GM21528 (cell line): ENCODE measurements at regions not wholly inside any gene's neighbourhood (a gene's known extent, or its start where the extent isn't known, plus 50 kb on each side); places are given as distances from the start of the nearest gene placed in this dataset.

ENCODE experiments used
- ATAC-seq: cut with Tn5 transposase; IDR thresholded peaks from one replicate; pipeline ENCODE4 v1.9.1; 2021; ENCODE audit warnings: mild to moderate bottlenecking, moderate library complexity; ENCODE audit not compliant: unreplicated experiment, low FRiP score

DNA sequence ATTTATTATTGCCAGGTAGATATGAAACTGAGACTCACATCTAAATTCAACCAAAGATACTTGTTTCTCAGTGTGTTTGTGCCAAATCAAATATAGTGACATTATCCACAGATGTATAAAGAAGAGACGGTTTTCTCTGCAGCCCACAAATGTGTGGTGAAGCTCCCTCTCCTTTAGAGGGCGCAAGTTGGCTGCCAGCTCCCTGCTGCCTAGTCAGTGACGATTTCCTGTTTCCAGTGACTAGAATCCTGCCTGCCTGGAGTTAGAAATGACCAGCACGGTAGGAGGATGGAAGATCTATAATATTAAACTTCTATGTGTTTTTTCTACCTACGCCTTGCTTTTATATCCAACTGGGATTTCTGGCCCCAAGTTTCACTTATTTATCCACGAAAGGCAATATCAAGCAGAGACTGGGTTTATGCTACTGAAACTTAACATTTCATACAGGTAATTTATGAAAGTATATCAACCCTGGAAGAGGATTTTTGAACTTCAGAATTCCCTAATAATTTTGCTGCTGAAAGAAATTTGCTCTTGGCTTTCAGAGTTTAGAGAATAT lies 1793.7 kb upstream of the TENM3 start:
- ATAC-seq, result no peak

DNA sequence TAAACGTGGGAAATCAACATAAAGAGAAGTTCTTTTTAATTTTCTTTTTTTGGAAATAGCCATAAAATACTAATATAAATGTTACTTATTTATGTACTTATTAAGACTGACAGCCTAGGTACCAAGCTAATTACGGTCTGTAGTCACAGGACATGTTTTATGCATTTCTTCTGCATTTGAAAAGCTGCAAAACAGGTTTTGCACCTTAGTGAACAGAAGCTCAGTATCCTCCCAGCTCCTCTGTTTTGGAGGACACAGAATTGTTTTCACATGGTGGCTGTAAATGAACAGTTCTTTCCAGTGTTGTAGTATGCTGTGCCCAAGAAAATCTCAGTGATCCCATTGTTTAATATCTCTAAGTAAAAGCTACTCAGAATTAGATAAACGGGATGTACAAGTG lies 1788.0 kb upstream of the TENM3 start:
- ATAC-seq, result no peak

DNA sequence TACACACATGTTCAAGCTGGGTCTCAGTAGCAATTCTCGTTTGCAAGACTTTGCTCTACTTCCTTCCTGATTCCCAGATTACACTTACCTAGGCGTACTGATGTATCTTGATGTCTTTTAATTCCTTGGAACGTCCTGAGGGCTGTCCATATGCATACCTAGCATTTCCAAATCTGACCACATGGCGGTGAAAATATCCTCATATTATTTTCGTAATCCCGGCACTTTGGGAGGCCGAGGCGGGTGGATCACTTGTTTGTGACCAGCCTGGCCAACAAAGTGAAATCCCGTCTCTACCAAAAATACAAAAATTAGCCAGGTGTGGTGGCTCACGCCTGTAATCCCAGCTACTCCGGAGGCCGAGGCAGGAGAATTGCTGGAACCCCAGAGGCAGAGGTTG lies 1786.3 kb upstream of the TENM3 start:
- no peak for ATAC-seq

DNA sequence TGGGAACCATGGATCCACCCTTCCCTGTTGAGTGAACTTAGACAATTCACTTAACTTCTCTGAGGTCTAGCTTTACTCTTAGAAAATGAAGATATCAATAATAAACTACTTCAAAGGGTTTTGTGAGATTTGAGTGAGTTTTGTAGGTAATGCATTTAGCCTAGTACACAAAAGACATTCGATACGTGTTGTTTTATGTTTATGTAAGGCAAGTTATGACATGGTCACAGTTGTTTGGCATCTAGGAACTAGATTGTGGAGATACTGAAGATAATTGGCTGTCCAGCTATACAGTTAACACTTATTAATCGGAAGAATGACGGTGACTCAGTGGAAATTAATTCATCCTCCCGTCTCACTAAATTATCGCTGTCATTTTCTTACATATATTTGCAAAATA lies 1781.1 kb upstream of the TENM3 start:
- no peak for ATAC-seq

DNA sequence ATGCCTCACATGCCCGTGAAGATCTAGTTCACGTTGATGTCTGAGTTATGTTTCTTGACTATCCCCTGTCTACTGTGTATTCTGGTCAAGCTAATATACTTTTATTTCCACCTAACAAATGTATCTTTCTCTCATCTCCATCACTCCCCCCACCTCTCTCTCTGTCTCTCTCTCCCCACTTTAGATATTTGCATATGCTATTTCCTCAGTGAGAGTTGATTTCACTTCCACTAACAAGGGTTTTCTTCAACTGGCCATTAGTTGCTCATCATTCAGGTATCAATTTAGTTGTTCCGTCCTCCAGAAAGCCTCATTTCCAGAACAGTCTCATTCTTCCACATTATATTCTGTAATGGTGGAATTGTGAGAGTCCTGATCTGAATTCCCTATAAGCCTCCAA lies 1777.8 kb upstream of the TENM3 start:
- ATAC-seq, result no peak

DNA sequence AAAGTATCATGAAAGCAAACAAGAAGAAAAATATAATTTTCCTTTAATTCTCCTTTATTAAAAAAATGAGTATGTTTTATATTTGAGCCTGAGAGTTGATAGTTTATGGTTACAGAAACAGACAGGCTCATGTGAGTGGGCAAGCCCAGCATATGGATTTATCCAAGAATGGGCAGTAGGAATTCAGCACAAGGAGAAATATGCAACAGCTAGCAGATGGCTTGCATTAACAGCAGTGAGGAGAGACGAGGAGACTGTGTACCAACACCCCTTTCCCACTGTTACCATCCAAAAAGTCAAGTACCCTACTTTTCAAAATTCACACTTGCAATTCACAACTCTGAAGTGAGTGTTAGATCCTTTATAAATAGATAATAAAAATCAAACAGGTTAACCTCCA lies 1760.2 kb upstream of the TENM3 start:
- no peak for ATAC-seq

DNA sequence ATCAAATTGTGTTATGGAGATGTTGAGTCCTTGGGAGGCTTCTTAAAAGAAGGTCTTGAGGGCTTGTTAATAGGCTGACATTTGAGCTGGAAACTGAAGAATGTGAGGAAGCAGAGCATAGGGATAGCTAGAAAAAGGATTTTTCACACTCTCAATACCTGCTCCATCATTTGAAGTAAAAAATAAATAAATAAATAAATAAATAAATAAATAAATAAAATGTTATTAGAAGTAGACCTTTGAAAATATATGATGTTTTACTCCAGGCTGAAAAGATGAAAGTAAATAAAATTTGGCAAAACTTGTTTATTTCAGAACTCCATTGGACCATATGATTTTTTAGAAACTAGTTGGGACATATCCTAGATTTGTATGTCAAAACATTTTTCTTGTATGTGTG lies 1757.8 kb upstream of the TENM3 start:
- ATAC-seq, result no peak

DNA sequence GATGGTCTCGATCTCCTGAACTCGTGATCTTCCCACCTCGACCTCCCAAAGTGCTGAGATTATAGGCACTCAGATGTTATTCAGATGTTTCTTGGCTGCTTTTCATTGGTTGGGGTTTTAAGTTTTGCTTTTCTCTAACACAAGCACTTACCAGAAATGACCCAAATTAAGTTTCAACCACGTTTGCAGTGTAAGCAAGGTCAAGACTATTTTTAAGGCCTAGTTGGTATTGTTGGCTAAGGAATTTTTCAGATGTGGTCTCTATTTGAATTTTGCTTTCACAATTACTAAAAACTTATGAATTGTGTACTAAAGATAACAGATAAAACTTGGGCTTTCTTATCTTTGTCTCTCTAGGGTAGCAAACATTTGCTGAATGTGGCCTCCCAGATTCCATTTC lies 1756.9 kb upstream of the TENM3 start:
- no peak for ATAC-seq

DNA sequence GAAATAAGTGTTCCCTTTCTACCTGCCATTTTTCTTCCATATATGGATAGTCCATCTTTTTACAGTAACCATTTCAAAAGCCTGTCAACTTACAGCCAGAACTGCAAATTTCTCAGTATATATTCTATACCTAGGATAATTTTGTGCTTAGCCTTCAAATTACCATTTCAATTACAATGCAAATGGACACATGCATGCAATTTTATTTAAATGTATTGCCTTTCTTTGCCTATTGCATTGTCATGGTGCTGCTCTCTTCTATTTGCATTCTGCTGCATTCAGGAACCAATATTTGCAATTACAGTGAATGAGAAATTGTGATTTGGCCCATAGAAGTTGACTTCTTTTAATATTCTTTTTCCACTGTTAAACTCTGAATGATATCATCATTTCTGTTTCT lies 1753.4 kb upstream of the TENM3 start:
- no peak for ATAC-seq

DNA sequence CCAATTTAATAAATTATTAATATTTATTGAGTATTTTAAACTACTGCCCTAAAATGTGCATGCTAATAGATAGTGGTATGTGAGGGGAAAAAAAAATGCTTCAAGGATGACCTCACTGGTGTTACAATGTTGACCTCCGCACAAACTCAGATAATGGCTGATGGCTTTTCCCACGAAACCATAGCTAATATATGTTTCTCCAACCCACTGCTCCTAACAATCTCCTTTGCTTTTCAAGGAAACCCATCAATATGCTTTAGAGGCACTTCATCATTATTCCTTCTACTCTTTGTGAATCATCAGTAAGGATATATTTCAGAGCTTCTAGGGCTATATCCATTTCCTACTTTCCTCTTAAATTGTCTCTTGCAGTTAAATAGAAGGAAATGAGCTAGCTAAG lies 1752.0 kb upstream of the TENM3 start:
- no peak for ATAC-seq

DNA sequence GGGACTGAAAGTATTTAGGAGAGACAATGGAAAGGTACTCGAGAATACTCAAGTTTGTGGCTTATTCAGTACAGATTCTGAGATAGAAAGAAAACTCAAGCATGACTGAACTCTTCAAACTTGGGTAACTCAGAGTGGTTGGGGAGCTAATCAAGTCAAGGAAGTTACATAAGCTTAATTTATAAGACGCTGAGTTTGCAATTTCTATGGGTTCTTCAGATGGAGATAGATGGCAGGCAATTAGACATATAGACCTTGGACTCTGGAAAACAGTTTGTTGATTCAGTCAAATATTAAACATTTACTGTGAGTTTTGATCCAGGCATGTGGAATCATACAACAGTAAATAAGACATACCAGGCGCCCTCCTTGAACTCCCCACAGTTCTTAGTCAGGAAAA lies 1749.9 kb upstream of the TENM3 start:
- no peak for ATAC-seq

DNA sequence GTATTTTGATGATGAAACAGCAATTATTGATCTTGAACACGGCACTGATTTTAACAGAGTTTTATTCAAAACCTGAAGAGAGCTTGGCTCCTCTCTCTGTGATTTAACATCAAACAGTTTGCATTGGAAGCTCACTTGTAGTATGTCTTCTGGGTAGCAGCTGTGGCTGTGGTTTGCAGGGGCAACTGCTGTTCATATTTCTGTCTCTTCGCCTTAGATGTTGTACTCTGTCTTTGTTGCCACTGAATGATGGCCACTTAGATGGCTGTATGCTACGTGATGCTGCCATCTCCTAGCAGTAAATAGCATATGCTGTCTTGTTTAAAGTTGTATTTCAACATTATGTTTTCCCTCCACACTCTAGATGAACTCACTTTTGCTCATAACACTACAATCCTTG lies 1743.0 kb upstream of the TENM3 start:
- ATAC-seq, result no peak

DNA sequence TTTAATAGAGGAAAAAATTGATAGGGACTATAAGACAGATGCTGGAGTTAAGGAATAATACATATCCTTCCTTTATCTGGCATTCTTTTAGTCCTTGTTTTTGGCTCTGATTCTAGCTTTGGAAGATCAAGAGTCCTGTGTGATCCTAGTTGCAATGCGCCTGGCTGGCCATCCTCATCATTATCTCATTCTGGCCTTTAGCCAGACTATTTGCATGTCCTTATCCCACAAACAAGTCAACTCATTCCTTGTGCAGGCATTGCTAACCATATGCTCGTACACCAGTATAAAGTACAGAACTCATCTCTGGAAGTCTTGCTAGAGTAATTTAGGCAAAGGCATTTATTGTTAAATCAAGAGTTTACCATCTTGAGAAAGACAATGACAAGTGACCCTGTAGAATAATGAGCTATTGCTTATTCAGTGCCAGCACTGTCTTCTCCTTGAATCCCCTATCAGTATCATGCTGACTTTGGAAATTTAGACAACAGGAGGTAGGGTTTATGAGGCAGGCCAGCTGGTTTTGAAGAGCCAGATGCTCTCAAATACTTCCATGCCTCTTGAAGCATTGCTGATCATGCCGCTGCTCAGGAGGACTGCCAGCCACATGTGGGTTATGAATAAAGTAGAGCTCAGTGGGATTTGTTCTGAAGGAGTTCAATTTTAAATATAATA lies 1730.3 kb upstream of the TENM3 start:
- ATAC-seq, result no peak

DNA sequence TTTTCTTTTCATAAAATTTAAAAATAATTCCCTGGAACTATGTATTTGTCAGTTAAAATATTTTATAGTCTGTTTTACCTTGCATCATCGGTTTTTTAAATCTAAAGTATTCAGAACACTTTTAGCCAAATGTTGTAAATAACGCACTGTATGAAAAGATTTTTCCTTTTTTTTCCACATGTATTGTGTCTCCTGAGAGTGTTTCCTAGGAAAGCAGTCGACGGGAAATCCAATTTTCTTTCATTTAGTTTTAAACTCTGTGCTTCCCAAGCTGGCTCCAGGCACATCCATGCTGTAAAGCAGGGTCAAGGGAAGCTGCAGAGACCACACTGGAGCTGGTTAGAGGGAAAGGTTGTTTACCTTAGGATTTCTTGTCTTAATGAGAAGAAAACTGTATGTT lies 1724.3 kb upstream of the TENM3 start:
- no peak for ATAC-seq

DNA sequence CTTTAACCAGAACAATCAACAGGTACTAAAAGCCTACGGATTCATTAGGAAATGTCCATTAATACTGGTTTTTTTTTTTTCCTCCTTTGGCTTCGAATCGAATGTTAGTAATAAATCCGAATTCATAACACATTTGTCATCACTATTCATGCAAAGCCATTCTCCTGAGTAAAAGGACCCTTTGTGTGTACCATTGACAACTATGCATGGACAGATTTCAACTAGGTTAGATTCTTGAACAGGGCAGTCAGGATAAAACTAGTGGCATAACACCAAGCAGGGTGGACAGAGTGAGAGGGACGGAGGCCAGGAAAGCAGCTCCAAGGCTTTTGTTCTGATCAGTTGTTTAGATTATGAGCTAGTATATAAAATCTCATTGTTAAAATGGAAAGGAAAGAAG lies 1722.0 kb upstream of the TENM3 start:
- ATAC-seq, result no peak

DNA sequence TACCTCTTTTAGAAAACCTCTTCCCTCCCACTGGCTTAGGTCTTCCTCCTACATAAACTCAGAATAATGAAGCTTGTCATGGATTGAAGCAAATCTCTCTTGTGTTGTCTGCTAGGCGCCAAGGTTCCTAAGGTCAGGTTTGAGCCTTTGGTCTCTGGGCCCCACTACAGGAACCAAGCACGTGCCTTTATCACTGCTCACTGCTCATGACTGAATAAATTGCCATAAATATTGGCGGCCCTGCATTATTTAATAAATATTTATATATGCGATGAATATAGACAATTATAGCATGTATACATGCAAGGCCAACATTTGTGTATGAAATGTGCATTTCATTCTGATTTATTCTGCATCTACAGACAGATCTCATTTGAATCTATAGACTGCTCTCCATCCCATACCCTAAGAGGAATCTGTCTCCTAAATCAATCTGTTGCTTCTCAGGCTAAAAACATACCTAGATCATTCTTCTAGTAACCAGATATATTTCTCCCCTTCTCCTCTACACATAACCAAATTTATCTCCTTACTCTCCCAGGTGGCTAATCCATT lies 1717.6 kb upstream of the TENM3 start:
- ATAC-seq, result no peak

DNA sequence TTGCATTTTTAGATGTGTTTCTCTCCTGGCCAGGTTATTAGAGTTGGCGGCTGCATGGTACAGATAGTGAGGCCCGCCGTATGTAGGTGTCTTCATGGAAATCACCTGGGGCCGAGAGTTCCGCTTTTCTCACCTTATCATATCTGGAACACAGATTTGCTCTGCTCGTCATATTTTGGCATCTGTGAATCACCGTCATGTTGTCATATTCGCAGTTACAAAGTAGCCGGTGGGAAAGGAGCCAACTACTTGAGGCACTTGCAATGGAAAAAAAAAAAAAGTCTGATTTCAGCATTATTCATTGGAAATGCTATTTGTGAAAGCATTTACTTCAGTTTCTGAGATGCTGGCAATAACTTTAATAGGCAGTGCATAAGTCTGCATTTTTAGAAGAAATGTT lies 1715.2 kb upstream of the TENM3 start:
- ATAC-seq, result no peak

DNA sequence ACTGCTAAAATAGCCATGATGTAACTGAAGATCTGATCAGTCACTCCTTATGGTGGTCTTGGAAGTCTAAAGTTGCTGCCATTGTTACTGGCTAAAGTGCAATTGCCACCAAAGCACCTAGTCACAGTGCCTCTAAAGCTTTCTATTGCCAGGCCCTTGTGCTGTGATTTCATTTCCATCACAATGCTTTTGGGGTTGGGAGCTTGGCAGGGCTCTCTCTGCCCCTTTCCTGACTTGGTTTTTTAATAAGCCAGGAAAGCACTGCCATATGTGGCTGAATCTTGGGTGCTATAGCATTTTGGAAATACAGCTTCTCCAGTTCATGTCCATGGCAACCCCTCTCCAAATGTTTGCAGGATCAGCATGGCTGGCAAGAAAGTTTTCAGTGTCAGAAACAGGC lies 1712.4 kb upstream of the TENM3 start:
- no peak for ATAC-seq

DNA sequence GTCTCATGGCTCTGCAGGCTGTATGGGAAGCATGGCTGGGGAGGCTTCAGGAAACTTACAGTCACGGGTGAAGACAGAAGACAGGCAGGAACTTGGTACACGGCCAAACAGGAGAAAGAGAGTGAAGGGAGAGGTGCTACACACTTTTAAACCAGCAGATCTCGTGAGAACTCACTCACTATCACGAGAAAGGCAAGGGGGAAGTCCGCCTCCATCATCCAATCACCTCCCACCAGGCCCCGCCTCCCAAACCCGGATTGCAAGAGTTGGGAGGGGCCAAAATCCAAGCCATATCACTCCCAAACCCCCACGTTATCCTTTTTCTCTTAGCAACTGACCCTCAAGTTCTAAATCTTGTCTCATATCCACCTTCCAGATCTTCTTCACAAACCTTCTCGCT lies 1710.5 kb upstream of the TENM3 start:
- no peak for ATAC-seq

DNA sequence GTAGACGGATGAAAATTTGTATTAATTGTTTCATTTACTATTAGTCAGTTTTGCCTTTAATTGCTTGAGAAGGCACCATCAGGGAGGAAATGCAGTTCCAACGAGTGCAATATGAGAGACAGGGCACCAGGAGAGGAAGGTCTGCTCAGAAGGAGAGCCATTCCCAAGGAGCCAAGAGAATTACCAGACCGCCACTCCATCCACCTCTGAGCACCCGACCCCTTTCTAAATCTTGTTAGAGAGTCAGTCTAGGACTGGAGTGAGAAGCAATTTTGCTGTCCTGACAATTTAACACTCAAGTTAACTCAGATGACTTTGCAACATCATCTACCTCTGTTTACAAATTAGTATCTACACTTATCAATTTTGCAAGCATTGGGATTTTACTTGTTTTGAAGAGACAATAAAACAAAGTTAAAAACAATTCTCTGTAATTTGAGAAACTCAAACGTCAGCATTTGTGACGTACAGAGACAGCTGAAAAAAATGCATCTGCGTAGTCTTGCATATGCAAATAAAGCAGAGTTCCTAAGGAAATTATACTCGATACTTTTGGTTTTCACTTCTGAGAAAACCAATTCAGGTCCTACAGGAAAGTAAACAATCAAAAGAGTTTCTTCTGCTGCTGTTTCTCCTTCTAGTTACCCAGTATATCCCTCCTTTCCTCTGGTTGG lies 1704.7 kb upstream of the TENM3 start:
- no peak for ATAC-seq

DNA sequence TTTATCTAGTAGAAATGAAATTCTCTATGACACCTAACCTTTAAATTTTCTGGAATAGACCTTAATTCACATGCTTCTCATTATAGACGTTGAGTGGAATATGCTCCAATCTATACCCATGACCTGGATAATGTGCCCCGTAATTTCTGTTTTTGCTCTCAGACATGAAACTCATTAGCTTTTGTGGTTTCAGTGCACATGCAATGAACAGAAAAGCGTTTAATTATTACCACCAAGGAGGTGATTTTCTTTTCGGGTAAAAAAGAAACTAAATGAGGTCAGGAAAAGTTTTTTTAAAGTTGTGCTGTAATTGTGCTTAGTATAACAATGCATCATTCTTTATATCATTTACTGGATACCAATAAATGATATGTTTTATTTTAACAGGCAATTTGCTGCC lies 1703.9 kb upstream of the TENM3 start:
- ATAC-seq, result no peak

DNA sequence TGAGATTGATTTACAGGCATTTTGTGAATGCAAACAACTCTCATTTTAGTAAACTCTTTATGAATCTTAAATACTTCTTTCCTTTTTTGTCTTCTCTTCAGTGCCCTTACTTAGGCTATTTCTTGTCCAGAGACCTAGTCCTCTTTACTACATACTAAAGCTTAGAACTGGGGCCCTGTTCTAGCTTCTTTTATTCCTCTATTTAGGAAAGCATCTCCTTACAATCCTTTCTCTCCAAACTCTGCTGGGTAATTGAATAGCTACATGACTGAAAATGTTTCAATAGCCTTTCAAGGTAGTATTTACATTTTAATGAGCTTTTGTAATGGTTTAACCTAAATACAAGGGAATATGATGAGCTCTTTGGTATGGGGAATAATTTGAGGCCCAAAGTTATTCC lies 1701.5 kb upstream of the TENM3 start:
- ATAC-seq, result no peak
